H1 (cell line): ENCODE measurements at regions not wholly inside any gene's neighbourhood (a gene's known extent, or its start where the extent isn't known, plus 50 kb on each side); places are given as distances from the start of the nearest gene placed in this dataset.

Experiments used
- CTCF ChIA-PET: fragments of 300-600 bp; sonication (Branson Sonifier 250); formaldehyde crosslinking; loops from one replicate; lab custom pipeline; 2021; ENCODE audit not compliant: partially characterized antibody; lab: Charles Lee
- POLR2A ChIA-PET: fragments of 300-600 bp; sonication (Branson Sonifier 250); formaldehyde crosslinking; loops from one replicate; lab custom pipeline; 2021; ENCODE audit warnings: inconsistent platforms; ENCODE audit not compliant: partially characterized antibody; lab: Charles Lee
- DNase-seq, 2 experiments: peaks; one replicate each; pipeline versions ENCODE4 v3.0.0 to v3.0.0-alpha.2; 2010 to 2022; ENCODE audit warnings: low spot score in 2 of 2, low read depth in 1 of 2, mixed read lengths in 1 of 2
- FAIRE-seq: peaks from 2 replicates; lab custom pipeline; 2011; peaks lifted over from hg19 to GRCh38; lab: Jason Lieb, UNC
- H2AFZ ChIP-seq: 2 replicates; pipeline ENCODE4 v1.8.1; 2012; ENCODE audit warnings: low read length, inconsistent platforms
- H2AK5ac ChIP-seq: 2 replicates; pipeline ENCODE4 v1.6.1; 2013; ENCODE audit warnings: low read depth, low read length
- H2BK120ac ChIP-seq: replicated peaks from 2 replicates; pipeline ENCODE3; 2013; ENCODE audit warnings: low read depth, low read length, inconsistent platforms
- H2BK12ac ChIP-seq: 2 replicates; pipeline ENCODE4 v1.6.1; 2013; ENCODE audit warnings: low read depth, low read length
- H2BK15ac ChIP-seq: 2 replicates; pipeline ENCODE4 v1.6.1; 2013; ENCODE audit warnings: low read length
- H2BK20ac ChIP-seq: 2 replicates; pipeline ENCODE4 v1.6.1; 2013; ENCODE audit warnings: low read length
- H2BK5ac ChIP-seq: 2 replicates; pipeline ENCODE4 v1.6.1; 2013; ENCODE audit warnings: low read depth, low read length
- H3K14ac ChIP-seq: 2 replicates; pipeline ENCODE4 v1.6.1; 2013; ENCODE audit warnings: inconsistent platforms; ENCODE audit not compliant: insufficient read length
- H3K18ac ChIP-seq: 2 replicates; pipeline ENCODE4 v1.6.1; 2013; ENCODE audit warnings: low read length; ENCODE audit errors: extremely low read depth
- H3K23ac ChIP-seq: 2 replicates; pipeline ENCODE4 v1.6.1; 2013; ENCODE audit warnings: inconsistent platforms; ENCODE audit not compliant: insufficient read length
- H3K23me2 ChIP-seq: 2 replicates; pipeline ENCODE4 v1.6.1; 2013; ENCODE audit warnings: low read depth, low read length
- H3K27ac ChIP-seq: 2 replicates; pipeline ENCODE4 v1.6.1; 2011; ENCODE audit warnings: low read depth, low read length, inconsistent platforms
- H3K27me3 ChIP-seq, 4 experiments: replicated peaks in 1 of 4; 1 replicate in 1 of 4; 2 replicates in 3 of 4; pipeline versions ENCODE4 v1.6.1 to v1.8.1; 2011 to 2013; ENCODE audit warnings: low read length in 3 of 4, mild to moderate bottlenecking in 3 of 4, inconsistent platforms in 2 of 4, mixed read lengths in 2 of 4, moderate library complexity in 1 of 4; ENCODE audit not compliant: control insufficient read depth in 3 of 4, insufficient read depth in 3 of 4; ENCODE audit errors: extremely low read depth in 1 of 4
- H3K36me3 ChIP-seq, 4 experiments: 2 replicates each; pipeline versions ENCODE4 v1.6.1 to v1.8.1; 2011 to 2013; ENCODE audit warnings: mild to moderate bottlenecking in 4 of 4, low read length in 3 of 4, moderate library complexity in 2 of 4, control low read depth in 1 of 4, inconsistent platforms in 1 of 4; ENCODE audit not compliant: insufficient read depth in 4 of 4, control insufficient read depth in 2 of 4
- H3K4ac ChIP-seq: replicated peaks from 2 replicates; pipeline ENCODE3; 2013; ENCODE audit warnings: low read length, low read depth, mixed read lengths, inconsistent platforms; ENCODE audit not compliant: insufficient read length
- H3K4me1 ChIP-seq, 4 experiments: replicated peaks in 1 of 4; 1 replicate in 1 of 4; 2 replicates in 3 of 4; pipeline versions ENCODE4 v1.6.1 to v1.8.1; 2011 to 2013; ENCODE audit warnings: low read length in 3 of 4, inconsistent platforms in 2 of 4, mixed read lengths in 1 of 4; ENCODE audit not compliant: insufficient read depth in 4 of 4, control insufficient read depth in 3 of 4
- H3K4me2 ChIP-seq, 2 experiments: 2 replicates each; pipeline versions ENCODE4 v1.6.1 to v1.8.1; 2011 to 2013; ENCODE audit warnings: low read depth in 2 of 2, low read length in 2 of 2, control low read depth in 1 of 2, inconsistent platforms in 1 of 2, mild to moderate bottlenecking in 1 of 2; ENCODE audit not compliant: insufficient read depth in 1 of 2
- H3K4me3 ChIP-seq, 4 experiments: fragments of 200-600, 300-600 bp in 1 of 4; sonication (generic), shearing (Covaris generic), sonication (Bioruptor Twin) in 1 of 4; 2 replicates each; pipeline versions ENCODE4 v1.5.1 to v1.8.1; 2011 to 2016; ENCODE audit warnings: low read length in 4 of 4, low read depth in 3 of 4, control low read depth in 2 of 4, inconsistent platforms in 2 of 4, mild to moderate bottlenecking in 2 of 4, mixed read lengths in 1 of 4, moderate library complexity in 1 of 4; ENCODE audit not compliant: insufficient read depth in 2 of 4; ENCODE audit errors: extremely low read depth in 1 of 4
- H3K56ac ChIP-seq: replicated peaks from 2 replicates; pipeline ENCODE3; 2013; ENCODE audit warnings: low read depth, mild to moderate bottlenecking, mixed read lengths, low read length, inconsistent platforms; ENCODE audit not compliant: insufficient read length
- H3K79me1 ChIP-seq: 2 replicates; pipeline ENCODE4 v1.6.1; 2013; ENCODE audit warnings: low read depth, low read length, control low read depth
- H3K79me2 ChIP-seq, 2 experiments: 2 replicates each; pipeline versions ENCODE4 v1.6.1 to v1.8.1; 2012 to 2013; ENCODE audit warnings: low read length in 2 of 2, mild to moderate bottlenecking in 2 of 2, inconsistent platforms in 1 of 2; ENCODE audit not compliant: insufficient read depth in 2 of 2, control insufficient read depth in 1 of 2
- H3K9ac ChIP-seq, 4 experiments: replicated peaks in 1 of 4; 1 replicate in 1 of 4; 2 replicates in 3 of 4; pipeline versions ENCODE4 v1.6.1 to v1.8.1; 2011 to 2013; ENCODE audit warnings: low read depth in 3 of 4, low read length in 3 of 4, control low read depth in 2 of 4, mild to moderate bottlenecking in 2 of 4, moderate library complexity in 2 of 4, inconsistent platforms in 1 of 4; ENCODE audit errors: extremely low read depth in 1 of 4
- H3K9me3 ChIP-seq, 2 experiments: 2 replicates each; pipeline versions ENCODE4 v1.6.1 to v1.8.1; 2012 to 2013; ENCODE audit warnings: mild to moderate bottlenecking in 2 of 2, moderate library complexity in 2 of 2, control low read depth in 1 of 2, inconsistent platforms in 1 of 2, low read depth in 1 of 2, low read length in 1 of 2, mixed read lengths in 1 of 2; ENCODE audit not compliant: insufficient read depth in 2 of 2
- H4K20me1 ChIP-seq, 2 experiments: replicated peaks in 1 of 2; 2 replicates each; pipeline versions ENCODE3 to v1.8.1; 2011 to 2013; ENCODE audit warnings: inconsistent platforms in 2 of 2, low read length in 2 of 2, mild to moderate bottlenecking in 1 of 2; ENCODE audit not compliant: insufficient read depth in 2 of 2, control insufficient read depth in 1 of 2
- H4K5ac ChIP-seq: 2 replicates; pipeline ENCODE4 v1.6.1; 2013; ENCODE audit warnings: low read length, low read depth, mixed read lengths, inconsistent platforms; ENCODE audit not compliant: insufficient read length
- H4K8ac ChIP-seq: 2 replicates; pipeline ENCODE4 v1.8.0; 2013; ENCODE audit warnings: mild to moderate bottlenecking, moderate library complexity, low read length, inconsistent platforms; ENCODE audit not compliant: insufficient read depth; ENCODE audit errors: extremely low read depth
- H4K91ac ChIP-seq: replicated peaks from 2 replicates; pipeline ENCODE3; 2013; ENCODE audit warnings: low read length, mixed read lengths, inconsistent platforms; ENCODE audit not compliant: insufficient read length
- ASH2L ChIP-seq: fragments of 200-600, 300-600 bp; sonication (generic); IDR thresholded peaks from one replicate; pipeline ENCODE4 v1.7.1; 2017; ENCODE audit warnings: low read length
- BACH1 ChIP-seq: IDR thresholded peaks from 2 replicates; pipeline ENCODE4 v1.6.1; 2012; ENCODE audit warnings: low read length, improper control_type of control experiment
- CEBPB ChIP-seq: IDR thresholded peaks from 2 replicates; pipeline ENCODE4 v1.6.1; 2012; ENCODE audit warnings: low read depth, low read length
- GABPA ChIP-seq: IDR thresholded peaks from 2 replicates; pipeline ENCODE4 v1.6.1; 2011; ENCODE audit warnings: mild to moderate bottlenecking, low read length, moderate library complexity, borderline replicate concordance; ENCODE audit not compliant: insufficient read depth
- NRF1 ChIP-seq: IDR thresholded peaks from 2 replicates; pipeline ENCODE4 v1.6.1; 2011; ENCODE audit warnings: mild to moderate bottlenecking, low read depth, low read length, improper control_type of control experiment
- RFX5 ChIP-seq: IDR thresholded peaks from 2 replicates; pipeline ENCODE4 v1.6.1; 2011; ENCODE audit warnings: low read depth, low read length, improper control_type of control experiment, borderline replicate concordance
- TBP ChIP-seq: IDR thresholded peaks from 2 replicates; pipeline ENCODE4 v1.6.1; 2011; ENCODE audit warnings: low read depth, low read length, improper control_type of control experiment
- WGBS, 2 experiments: shearing (Covaris generic) in 1 of 2; methylation state at CpG; one replicate each; pipeline versions ENCODE4 v1.1.6 to v1.1.7; 2013 to 2015; ENCODE audit warnings: low lambda C conversion rate in 2 of 2, mixed read lengths in 2 of 2, inconsistent platforms in 1 of 2, low coverage in 1 of 2, missing lambda C conversion rate in 1 of 2; ENCODE audit not compliant: insufficient replicate concordance in 2 of 2, insufficient coverage in 1 of 2, insufficient read length in 1 of 2; ENCODE audit errors: extremely low coverage in 1 of 2, missing lambda C conversion rate in 1 of 2; 5-methylcytosine and 5-hydroxymethylcytosine counted together
- TF ChIP-seq, protein P1 (sequence below): IDR thresholded peaks from 2 replicates; pipeline ENCODE4 v1.6.1; 2011; ENCODE audit warnings: low read depth, mild to moderate bottlenecking, low read length; ENCODE audit not compliant: insufficient read depth

DNA sequence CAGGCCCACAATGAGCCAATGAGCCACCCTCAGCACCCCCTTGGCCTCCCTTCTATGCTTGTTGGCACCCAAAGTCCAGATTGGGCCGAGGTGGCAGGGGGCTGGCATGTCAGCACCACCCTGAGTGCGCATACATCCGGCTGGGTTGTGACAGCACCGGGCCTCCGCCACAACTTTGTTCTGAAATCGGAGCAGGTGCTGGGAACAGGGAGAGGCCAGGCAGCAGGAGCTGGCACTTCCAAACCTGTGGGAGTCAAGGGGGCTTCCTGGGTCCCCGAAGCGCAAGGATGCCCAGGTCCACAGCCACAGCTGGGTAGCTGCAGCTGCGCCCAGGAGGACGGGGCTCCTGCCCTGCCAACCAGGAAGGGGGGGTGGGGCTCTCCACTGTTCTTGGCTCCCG, 1911.9 kb upstream of the WWC1 start:
- no peak for DNase-seq
- Histone ChIP-seq H3K79me2 (no peaks in the 10 kb centered on the region), H3K79me1 (no peaks in the 10 kb centered on the region), H4K20me1 (no peaks in the 10 kb centered on the region), H3K4me1 (peaks cover 0 to 2% (median 0%) of the 10 kb centered on the region in 4 experiments; a peak in 1 of 7 replicates), H2AFZ (no peak overlapping the region), H3K9ac (no peak overlapping the region), H2AK5ac (no peak overlapping the region), H4K8ac (no peak overlapping the region), H3K4me2 (no peak overlapping the region), H2BK12ac (no peak overlapping the region), H3K9me3 (no peaks in the 10 kb centered on the region), H3K36me3 (no peaks in the 10 kb centered on the region), H2BK5ac (no peak overlapping the region), H3K14ac (no peak overlapping the region), H3K23ac (no peak overlapping the region), H3K23me2 (no peaks in the 10 kb centered on the region), H3K56ac (no peak overlapping the region), H3K4ac (no peak overlapping the region), H2BK15ac (no peak overlapping the region), H3K18ac (no peak overlapping the region), H3K27me3 (no peaks in the 10 kb centered on the region), H2BK20ac (no peak overlapping the region), H2BK120ac (no peak overlapping the region), H4K5ac (no peak overlapping the region), H3K27ac (no peak overlapping the region), H3K4me3 (no peak overlapping the region), H4K91ac (no peak overlapping the region)
- TF ChIP-seq, protein P1, sequence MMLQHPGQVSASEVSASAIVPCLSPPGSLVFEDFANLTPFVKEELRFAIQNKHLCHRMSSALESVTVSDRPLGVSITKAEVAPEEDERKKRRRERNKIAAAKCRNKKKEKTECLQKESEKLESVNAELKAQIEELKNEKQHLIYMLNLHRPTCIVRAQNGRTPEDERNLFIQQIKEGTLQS: no peak
- TF ChIP-seq ASH2L: no peak
- no peak for TF ChIP-seq RFX5
- no peak for TF ChIP-seq NRF1
- TF ChIP-seq GABPA: no peak
- TF ChIP-seq TBP: no peak
- no peak for TF ChIP-seq CEBPB
- TF ChIP-seq BACH1: no peak
- FAIRE-seq: no peak
- CTCF ChIA-PET: interaction anchor here (1.3 kb wide), 1 partner anchor 11 kb away, joined by 4 read pairs; no protein-coding TSS in a partner anchor
- WGBS, 2 experiments: 91% methylated on average over 11 of the region's 11 CpGs; no CpG with 5 or more reads in 1 of the 2 experiments
- POLR2A ChIA-PET: no interaction called here
